Head of caudate nucleus (tissue), 42 donors: ENCODE measurements at regions not wholly inside any gene's neighbourhood (a gene's known extent, or its start where the extent isn't known, plus 50 kb on each side); places are given as distances from the start of the nearest gene placed in this dataset.

Experiments
- DNase-seq, 42 donors: peaks; one replicate each; pipeline versions ENCODE4 v3.0.0 to v3.0.0-alpha.2; 2020 to 2021; ENCODE audit warnings: mixed read lengths in 7 of 42
- intact Hi-C: fragments of 100-400 bp; cut with DNase I; formaldehyde crosslinking; loops from one replicate; pipeline ENCODE4 v1.15.0; 2022

DNA sequence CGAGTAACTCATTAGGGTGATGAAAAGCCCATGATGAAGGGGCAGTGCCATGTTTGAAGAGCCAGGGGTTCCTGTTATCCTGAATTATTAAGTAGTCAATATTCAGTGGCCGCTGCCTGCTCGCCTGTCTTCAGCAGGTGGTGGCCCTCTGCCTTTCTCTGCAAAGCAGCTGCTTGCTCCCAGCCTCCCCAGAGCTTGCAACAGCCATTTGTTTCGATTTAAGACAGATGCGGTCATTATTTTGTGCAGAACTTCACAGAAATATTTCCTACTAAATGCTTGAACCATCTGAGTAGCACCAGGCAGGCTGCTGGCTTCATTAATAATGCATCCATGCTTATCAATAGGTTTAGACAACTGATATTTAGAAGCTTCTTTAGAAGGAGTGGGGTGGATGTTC, 104.3 kb upstream of the TTC29 start:
- DNase-seq, result no peak
- intact Hi-C loops, result no loop called here

DNA sequence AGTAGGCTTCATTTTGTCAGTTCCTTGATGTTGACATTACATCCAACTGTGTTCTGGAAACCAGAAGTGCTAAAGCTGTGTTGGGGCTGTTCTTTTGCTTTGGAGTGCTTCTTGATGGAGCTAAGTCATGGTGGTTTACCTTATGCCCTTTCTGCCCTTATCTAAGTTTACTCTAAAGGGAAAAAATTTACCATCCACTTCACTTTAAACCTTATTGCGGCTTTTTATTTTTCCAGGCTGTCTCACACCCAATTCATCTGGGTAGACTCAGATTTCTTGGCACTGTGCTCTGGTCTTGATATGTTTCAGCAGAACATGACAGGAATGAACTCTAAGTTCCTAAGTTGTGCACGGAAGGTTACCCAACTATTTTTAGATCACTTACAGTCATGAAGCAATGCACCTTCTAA, 104.7 kb upstream of the TTC29 start:
- DNase-seq, result no peak
- intact Hi-C loops, result no loop called here

DNA sequence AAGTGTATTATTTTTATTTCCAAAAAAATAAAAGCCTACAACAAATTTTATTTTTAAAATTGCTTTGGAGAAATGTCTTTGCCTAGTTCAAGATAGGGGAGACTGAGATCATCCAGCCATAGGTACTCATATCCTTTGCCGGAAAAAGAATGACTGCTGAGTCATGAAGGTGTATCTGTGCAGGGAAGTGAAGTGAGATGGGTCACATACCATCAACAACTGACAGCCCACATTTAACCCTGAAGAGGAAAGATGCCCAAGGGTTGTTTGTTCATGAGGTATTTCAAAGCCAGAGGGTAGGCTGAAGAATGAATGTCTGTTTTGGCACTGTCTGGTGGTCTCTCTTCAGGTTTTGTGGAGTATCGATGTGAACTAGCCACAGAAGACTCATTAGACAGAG, 106.7 kb upstream of the TTC29 start:
- intact Hi-C loops, result no loop called here
- no peak for DNase-seq

DNA sequence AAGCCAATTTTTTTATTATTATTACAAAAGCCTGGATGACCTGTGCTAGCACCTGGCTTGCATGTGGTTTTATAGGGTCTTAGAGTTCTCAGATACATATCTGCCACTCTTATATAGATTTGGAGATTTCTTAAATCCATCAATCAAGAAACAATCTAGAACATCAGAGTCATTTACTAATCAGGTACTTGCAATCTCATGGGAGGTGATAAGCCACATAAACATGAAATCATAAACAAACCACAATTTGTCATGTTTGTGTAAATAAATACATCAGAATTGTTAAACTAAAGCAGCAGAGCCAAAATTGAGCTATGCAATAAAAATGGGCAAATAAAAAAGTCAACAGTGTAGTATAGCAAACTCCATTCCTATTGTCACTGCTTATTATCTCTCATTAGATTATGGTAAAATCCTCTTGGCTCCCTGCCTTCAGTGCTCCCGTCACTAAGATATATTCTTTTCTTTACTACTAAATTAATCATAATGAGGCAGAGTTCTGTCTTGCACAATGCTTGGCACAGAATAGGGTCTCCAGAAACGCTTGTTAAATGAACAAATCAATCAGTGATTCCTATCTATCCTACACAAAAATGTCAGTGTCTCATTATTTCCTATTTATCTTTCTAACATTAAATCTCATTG, 108.7 kb upstream of the TTC29 start:
- intact Hi-C loops, result no loop called here
- DNase-seq, result no peak

DNA sequence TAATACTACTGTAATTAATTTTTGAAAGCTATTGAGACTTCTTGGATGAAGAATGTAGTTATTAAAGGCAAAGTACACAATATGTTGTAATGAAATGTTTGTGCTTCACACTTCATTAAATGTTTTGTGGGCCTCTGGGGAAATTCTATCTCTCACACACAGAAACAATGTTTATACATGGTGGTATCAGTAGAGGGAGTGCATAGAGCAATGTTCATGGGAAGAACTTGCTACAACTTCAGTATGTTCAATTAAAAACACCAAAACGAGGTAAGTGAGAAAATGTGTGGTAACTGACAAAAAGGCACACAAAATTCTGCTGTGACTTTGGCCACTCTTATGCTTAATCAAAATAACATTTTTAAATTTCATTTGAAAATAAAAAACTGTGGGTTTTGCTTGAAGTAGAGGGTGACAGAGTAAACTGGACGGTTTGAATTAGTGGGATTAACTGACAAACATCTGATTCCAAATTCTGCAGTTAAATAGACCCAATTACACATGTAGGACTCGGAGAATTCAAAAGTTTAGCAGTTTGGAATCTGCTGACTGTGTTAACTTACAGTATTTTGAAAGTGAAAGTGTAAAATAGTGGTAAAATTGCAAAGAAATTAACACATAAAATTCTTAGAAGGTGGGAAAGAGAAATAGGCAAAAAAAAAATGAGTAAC, 111.4 kb upstream of the TTC29 start:
- no peak for DNase-seq
- intact Hi-C loops, result no loop called here

DNA sequence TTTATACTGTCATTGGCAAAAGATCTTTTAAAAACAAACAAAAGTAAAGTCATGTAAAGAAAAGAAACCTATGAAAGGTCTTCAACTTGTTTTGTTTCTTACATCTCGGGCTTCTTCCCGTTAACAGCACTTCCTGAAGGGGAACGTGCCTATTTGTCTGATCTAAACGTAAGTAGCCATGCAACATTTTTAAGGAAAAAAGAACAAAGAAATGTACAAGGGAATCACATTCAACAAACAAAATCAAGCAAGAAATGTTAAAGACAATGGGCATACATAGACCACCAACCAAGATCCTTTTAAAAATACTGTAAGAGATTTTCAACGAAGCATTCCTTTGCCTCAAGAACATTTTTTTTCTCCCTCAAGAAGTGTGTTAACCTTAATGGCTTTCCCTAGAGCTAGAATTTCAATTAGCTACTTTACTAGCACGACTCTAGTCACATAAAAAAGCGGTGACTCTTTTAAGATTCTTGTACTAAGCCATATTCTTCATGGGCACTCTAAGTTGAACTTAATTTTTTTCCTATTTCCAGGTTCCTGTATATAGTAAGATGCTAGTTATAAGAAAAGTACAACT, 112.0 kb upstream of the TTC29 start:
- intact Hi-C loops, result no loop called here
- no peak for DNase-seq

DNA sequence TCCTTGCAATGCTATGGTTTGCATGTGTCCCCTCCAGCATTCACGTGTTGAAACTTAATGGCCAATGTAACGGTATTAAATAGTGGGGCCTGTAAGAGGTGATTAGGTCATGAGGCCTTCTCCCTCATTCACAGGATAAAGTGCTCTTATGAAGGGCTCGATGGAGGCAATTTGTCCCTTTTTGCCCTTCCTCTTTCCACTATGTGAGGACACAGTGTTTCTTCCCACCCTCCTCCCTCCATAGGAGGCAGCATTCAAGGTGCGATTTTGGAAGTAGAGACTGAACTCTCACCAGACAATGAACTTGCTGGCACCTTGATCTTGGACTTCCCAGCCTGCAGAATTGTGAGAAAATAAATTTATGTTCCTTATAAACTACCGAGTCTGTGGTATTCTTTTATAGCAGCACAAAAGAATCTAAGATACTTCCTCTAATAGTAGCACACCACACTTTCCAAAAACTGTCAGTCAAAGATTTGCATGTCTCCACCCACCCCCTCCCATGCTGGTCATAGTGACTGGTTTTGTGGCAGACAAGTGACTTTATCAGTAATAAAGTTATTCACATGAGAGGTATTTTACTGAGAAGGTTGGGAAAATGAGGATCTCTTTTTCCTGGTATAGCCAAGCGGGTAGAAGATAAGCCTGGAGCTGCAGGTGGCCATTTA, 113.5 kb upstream of the TTC29 start:
- no peak for DNase-seq
- intact Hi-C loops, result no loop called here

DNA sequence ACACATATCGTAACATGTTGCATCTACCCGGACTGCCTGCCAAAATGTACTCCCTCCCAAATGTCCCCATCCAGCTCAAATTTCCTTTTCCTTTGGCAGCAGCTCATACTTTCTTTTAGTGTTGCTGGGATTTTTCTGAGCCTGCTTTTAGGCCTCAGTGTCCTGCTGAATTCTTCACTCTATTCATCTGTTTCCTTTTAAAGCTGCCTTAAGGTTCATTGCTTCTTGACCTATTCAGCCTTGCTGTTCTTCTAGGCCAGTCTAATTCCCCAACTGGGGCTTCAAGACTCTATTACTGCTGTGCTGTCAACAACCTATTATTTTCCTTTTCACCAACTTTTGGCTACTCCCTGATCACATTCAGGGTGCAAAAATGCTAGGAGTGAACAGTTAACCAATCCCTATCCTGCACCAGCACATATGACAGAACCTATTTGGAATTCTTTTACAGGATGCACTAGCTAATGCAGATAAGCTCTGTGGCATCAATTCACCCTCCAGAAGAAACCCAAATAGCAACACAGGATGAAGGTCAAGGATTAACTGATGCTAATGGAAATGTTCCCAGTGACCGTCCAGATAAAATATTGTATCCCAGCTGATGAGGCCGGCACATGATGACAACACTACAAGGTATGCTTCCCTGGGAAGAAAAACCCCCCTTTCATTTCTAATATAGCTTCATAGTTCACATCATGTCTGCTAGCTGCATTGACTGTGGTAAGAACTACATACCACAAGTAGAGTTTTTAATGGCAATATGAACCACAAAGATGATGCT, 114.7 kb upstream of the TTC29 start:
- intact Hi-C loops, result no loop called here
- no peak for DNase-seq

DNA sequence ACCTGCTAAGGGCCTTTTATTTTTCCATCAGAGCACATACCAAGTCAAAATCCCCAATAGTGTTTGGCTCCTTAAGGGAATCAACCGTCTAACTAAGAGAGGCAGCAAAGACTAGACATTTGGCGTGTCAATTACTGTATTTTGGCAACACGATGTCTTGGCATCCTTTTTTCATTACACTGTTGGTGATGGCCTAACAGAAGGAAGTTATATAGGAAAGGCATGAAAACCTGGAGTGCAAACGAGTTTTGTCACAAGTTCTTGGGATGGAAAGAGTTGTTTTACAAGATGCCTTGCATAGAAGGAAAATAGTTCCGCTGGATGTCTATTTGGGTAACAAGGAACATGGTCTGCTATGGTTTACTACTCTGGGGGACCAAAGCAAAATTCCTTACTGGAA, 119.2 kb upstream of the TTC29 start:
- intact Hi-C loops, result no loop called here
- DNase-seq, result no peak

DNA sequence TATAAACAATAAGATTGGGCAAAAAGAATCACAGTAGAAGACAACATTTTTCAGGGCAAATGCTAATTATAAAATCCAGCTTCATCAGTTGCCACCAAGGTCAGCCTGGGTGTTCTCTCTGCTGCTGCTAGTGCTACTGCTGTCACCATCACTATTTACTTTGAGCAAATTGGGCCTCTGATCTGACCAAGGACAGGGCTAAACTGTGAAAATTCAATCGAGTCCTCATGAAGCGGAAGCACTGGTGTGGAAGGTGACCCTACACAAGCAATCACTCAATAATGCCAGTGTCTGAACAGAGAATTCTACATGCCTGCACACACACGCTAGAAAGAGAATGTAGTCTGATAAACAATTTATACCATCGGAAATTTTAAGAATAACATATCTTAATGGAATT, 122.9 kb upstream of the TTC29 start:
- intact Hi-C loops, result no loop called here

DNA sequence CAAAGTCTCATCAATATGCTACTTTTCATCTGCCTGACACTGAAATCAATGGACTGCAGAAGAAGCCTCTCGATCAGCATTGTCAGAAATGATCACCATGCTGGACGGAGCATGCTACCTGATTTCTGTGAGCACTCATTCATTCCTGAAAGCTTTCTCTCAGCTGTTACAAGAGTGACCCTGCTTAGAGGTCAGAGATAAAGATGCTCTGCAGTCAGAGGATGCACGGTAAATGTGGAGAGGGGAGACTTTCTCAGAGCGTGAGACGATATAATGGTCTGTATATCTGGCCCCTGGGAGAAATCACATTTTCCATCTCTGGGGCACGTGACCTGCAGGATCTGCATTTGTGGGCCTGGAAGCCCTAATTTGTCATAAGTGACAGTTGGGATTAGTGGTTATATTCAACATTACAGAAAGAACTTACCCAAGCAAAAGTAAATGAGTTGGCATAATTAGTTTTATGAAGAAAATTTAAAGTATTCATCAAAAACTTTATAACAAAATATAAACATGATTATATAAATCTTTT, 125.6 kb upstream of the TTC29 start:
- DNase-seq, result no peak
- intact Hi-C loops, result no loop called here

More for the DNA sequence above, 122.9 kb upstream of the TTC29 start:
- DNase-seq, result no peak

DNA sequence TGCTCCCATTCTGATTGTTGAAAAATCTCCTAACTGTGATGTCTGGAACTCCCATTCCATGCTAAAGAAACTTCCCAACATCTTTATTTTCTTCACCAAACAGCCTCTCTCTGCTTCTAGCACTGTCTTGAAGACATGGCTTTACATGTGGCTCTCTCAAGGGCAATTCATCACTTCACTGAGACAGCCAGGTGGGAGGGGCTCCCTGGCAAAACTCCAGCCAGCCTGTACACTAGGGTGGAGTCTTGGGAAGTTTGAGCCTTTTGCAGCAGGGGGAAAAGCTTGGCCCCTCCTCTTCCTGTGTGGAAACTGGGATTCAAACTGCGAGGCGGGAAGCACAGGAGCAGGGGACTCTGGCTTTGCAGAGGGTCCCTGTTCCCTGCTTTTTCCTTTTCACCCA, 130.5 kb upstream of the TTC29 start:
- intact Hi-C loops, result no loop called here
- DNase-seq, result no peak

DNA sequence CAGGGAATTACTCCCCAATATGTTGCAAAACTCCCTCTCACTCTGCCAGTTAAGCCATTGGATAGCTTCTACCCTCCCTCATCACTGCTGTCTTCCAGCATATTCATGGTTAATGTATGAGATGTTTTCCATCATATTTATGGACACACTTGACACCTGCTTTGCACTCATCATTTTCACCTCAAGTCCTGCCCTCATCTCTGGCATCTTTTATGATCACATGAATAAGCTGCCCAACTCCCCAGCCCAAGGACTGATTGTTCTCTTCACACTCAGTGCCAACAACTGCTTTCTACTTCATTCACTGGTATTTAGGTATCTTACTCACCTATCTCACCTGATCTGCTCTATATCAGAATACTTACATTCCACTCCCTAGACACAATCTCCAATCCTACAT, 131.1 kb upstream of the TTC29 start:
- DNase-seq, result no peak
- intact Hi-C loops, result no loop called here

DNA sequence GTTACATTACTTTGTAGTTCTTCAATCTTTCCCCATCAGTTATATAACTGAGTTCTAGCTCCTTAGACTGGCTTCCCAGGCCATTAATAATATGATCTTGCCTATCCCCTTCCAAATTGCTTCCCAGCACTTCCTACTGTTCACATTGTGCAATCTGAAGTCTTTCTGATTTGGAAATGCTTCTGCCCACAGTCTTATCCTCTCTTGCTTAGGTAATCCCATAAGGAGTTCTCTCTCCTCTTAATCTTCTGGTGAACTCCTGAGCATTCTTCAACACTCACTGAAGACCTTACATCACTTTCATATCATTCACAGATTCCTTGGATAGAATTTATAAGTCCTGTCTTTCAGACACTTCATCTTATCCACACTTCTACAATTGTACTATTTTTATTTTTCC, 132.7 kb upstream of the TTC29 start:
- DNase-seq, result no peak
- intact Hi-C loops, result no loop called here

DNA sequence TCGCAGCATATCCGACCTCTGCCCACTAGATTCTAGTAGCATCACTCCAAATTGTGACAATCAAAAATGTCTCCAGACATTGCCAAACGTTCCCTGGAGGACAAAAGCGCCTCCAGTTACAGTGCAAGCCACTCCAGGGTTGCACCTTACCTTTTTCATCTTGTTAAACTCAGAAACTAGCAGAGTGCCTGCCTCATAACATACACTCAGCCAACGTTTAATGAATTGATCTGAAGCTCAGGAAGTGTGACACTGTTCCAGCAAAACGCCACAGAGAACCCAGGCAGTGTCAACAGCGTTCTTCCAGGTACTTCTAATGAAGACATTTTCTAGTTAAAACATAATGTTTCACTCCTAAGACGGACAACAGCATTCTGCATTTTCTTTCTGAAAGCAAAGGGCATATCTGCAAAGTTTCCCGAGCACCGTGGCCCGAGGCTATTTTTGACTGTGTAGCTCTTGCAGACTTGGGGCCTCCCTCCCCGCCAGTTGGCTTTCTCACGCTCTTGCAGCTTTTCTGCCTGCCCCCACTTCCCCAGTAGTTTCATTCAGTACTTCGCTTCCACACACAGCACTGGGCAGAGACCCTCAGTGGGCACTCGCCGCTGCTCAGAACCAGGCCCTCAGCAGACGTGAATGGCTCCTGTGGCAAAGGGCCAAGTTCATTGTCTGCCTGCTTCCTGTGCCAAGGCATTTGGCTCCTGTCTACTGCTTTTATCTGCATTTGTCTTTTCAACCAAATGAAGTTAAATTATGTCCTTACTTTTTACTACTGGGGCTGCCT, 133.4 kb upstream of the TTC29 start:
- DNase-seq, result peak in 15 of 42 donors; percentile 3 to 53 (median 19)
- intact Hi-C loops, result no loop called here

DNA sequence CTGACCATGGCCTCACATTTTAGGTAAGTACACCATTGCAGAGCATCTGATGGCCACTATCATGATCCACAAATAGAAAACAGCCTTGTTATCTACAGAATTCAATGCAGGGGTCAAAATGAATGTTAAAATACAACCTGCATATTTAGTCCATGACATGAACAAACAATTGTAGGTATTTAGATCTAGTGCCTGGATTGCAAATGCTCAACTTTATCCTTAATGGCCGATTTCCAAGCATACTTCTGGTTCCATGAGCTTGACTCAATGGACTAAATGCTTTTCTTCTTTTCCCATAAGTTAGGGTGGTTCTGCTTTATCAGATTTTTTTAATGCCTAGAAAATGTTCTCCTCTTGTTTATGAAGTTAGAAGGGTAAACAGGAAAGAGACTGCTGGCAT, 139.2 kb upstream of the TTC29 start:
- intact Hi-C loops, result no loop called here
- no peak for DNase-seq

DNA sequence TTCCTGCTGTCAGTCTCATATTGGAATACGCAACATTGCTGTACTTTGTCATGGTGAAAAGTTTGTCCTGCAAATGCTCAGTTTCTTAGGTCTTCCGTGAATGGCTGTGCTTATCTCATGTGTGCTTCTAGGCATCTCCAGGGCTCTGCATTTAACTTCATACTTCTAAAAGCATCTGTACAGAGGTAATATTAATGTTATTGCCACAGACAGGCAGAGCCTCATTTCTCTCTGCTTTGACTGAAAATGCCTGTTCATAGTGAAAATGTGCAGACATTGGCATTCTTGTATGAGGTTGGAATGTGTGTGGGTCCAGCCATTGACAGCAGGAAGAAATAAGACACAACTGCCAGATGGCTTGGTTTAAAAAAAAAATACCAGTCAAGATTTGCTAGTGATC, 140.1 kb upstream of the TTC29 start:
- no peak for DNase-seq
- intact Hi-C loops, result no loop called here

DNA sequence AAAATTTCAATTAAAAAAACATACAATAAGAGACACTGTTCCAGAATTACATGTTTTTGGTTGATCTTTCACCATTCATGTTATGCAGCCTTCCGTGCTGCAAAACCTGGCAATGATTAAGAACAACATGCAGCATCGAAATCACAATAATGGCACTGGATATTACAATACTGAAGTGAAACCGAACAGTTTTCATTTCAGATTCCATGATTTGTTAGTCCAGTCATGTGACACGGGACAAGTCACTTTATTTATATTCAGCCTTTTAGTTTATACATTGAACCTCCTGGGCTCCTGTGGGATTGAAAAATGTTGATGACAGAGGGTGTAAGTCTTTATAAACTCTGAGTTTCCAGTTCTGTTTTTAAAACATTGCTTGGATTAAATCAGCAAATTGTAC, 142.5 kb upstream of the TTC29 start:
- intact Hi-C loops, result no loop called here
- no peak for DNase-seq

DNA sequence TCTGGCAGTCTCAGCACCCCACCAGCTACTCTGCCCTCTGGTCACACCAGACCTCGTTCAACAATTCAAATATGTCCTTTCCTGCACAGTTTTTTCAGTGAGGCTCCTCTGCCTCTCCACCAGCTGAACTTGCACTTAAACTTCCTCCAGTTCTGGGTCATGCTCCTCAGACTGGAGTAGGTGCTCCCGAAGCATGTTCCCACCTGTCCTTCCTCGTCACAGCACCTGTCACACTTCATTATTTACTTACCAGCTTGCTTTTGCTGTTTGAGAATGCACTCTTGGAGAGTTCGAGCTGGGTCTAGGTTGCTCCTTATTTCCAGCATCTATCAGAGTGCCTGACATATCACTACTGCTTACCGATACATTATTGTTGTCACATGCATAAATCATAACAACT, 144.8 kb upstream of the TTC29 start:
- DNase-seq, result no peak
- intact Hi-C loops, result no loop called here
